ENCODE measurements at regions not wholly inside any gene's neighbourhood (a gene's known extent, or its start where the extent isn't known, plus 50 kb on each side); places are given as distances from the start of the nearest gene placed in this dataset.

DNA sequence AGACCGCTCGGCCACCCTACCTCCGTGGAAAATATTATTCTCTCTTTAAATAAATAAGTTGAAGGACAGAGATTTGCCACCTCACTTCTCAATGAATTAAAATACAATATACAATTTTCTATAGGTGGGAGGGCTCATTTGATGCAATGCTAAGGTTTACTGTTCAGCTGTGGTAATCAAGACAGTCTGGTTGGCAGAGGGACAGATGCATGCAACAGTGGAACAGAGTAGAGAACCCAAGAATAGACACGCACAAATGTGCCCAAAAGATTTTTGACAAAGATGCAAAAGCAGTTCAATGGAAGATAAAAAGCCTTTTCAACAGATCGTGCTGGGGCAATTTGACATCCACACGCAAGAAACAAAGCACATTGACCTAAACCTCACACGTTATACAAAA is 145.2 kb downstream of the CEBPB start:
- H3K4me3 ChIP-seq (ENCODE audit: low read depth, poor library complexity, severe bottlenecking) = no peak overlapping the region
- no peak for TF ChIP-seq POLR2A (IDR thresholded peaks at IDR 0.05)
- TF ChIP-seq, protein P1, sequence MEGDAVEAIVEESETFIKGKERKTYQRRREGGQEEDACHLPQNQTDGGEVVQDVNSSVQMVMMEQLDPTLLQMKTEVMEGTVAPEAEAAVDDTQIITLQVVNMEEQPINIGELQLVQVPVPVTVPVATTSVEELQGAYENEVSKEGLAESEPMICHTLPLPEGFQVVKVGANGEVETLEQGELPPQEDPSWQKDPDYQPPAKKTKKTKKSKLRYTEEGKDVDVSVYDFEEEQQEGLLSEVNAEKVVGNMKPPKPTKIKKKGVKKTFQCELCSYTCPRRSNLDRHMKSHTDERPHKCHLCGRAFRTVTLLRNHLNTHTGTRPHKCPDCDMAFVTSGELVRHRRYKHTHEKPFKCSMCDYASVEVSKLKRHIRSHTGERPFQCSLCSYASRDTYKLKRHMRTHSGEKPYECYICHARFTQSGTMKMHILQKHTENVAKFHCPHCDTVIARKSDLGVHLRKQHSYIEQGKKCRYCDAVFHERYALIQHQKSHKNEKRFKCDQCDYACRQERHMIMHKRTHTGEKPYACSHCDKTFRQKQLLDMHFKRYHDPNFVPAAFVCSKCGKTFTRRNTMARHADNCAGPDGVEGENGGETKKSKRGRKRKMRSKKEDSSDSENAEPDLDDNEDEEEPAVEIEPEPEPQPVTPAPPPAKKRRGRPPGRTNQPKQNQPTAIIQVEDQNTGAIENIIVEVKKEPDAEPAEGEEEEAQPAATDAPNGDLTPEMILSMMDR (IDR thresholded peaks at IDR 0.05) = no peak
- DNase-seq (ENCODE audit: low spot score in 2 of 2) = peak; percentile 25 to 84
- intact Hi-C loops (cut with DNase I; ENCODE audit: low total_unique reads) = no loop called here
- 67 to 71% methylated on average over 7 of the region's 7 CpGs for WGBS, 2 donors

DNA sequence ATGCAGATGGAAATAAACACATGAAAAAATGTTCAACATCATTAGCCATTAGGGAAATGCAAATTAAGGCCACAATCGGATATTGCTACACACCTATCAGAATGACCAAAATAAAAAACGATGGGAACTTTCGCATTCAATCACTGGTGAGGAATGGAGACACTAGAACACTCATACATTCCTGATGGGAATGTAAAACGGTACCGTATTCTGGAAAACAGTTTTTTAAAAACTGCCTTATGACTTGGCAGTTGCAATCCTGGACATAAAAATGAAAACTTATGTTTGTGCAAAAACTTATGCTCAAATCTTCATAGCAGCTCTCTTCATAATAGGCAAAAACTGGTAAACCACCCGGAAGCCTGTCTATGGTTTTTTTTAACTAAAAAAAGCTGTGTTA is 146.0 kb downstream of the CEBPB start:
- no peak for TF ChIP-seq POLR2A (IDR thresholded peaks at IDR 0.05)
- TF ChIP-seq, protein P1 (IDR thresholded peaks at IDR 0.05) = no peak
- WGBS, 2 donors = 62 to 68% methylated on average over 6 of the region's 6 CpGs
- no peak overlapping the region for H3K4me3 ChIP-seq (ENCODE audit: low read depth, poor library complexity, severe bottlenecking)
- intact Hi-C loops (cut with DNase I; ENCODE audit: low total_unique reads) = no loop called here
- DNase-seq (ENCODE audit: low spot score in 2 of 2) = no peak

DNA sequence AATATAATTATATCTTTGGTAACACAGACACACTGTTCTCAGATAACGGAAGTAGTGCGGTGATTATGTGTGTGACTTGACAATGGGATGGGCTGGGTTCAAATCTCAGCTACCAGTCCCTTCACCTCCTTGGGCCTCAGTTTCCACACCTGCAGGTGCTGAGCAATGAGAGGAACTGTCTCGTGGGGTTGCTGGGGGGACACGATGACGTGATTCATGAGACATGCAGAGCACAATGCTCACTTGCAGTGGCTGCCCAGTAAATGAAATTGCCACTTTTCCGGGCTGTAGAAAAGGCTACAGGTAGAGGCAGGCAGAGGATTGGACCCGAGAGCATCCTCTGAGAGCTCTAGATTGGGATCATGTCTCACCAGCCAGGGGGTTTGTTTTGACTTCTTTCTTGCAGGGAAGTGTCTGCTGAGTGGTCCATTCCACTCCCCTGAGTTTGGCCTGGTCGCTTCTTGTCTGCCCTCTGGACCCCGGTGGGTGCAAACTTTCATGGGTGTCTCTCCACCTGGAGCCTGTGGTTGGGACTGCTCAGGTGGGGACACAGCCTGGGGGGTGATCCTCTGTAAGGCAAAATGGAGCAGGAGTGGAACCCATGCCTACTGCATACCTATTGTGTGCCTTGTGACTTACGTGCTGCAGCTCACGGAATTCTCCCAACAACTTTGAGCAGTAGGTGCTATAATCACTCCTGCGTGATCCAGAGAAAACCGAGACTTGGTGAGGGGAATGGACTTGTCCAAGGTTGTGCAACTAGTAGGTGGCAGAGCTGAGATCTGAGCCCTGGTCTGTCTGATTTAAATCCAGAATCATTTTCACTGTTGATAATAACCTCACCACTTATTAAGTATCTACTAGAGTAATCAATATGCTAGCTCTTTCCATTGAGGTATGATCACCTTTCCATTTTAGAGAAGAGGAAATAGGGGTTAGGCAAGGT is 147.2 kb downstream of the CEBPB start:
- TF ChIP-seq, protein P1 (IDR thresholded peaks at IDR 0.05) = no peak
- no peak for TF ChIP-seq POLR2A (IDR thresholded peaks at IDR 0.05)
- no peak overlapping the region for H3K4me3 ChIP-seq (ENCODE audit: low read depth, poor library complexity, severe bottlenecking)
- WGBS, 2 donors = 90 to 92% methylated on average over 13 of the region's 13 CpGs
- peak in 1 of 2 donors; percentile 78 for DNase-seq (ENCODE audit: low spot score in 2 of 2)
- intact Hi-C loops (cut with DNase I; ENCODE audit: low total_unique reads) = no loop called here

DNA sequence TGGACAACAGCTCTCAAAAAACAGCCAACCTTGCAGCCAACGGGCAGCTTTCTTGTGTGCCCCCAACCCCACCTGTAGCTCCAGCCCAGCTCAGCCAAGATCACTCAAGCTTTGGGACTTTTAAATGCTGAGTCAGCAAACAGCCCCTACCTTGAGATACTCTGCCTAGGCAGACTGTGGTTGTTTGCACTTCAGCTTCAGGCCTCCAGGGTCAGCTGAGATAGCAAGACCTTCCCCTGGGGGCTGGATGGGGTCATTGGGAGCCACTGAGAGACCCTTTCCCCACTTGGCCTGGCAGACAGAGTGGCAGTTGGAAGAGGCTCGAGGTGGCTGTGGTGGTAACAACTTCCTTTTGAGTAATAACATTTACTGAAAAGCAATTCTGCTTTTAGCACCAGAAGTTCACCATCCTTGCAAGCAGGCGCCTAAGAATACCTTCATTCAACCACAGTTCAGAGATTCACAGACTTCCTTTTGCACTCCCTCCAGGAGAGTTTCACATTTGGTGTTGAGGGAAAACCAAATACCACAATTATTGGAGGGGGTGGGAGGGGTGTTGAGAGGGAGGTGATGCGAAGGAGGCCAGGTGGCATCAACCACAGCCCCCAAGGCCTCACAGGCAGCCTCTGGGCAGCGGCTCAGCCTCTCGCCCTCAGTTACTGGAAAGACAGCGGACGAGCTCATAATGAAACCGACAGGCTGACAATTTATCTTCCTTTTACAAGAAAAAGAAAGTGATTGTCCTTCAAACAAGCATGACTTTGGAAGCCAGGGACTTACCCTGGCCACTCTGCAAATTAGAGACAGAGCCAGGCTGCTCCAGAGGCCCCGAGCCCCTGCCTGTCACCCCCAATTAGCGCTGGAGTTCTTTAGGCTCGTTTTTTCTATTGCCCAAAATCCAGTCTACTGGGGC is 148.1 kb downstream of the CEBPB start:
- no peak overlapping the region for H3K4me3 ChIP-seq (ENCODE audit: low read depth, poor library complexity, severe bottlenecking)
- peak; percentile 15 to 86 for DNase-seq (ENCODE audit: low spot score in 2 of 2)
- WGBS, 2 donors = 44 to 63% methylated on average over 12 of the region's 12 CpGs

DNA sequence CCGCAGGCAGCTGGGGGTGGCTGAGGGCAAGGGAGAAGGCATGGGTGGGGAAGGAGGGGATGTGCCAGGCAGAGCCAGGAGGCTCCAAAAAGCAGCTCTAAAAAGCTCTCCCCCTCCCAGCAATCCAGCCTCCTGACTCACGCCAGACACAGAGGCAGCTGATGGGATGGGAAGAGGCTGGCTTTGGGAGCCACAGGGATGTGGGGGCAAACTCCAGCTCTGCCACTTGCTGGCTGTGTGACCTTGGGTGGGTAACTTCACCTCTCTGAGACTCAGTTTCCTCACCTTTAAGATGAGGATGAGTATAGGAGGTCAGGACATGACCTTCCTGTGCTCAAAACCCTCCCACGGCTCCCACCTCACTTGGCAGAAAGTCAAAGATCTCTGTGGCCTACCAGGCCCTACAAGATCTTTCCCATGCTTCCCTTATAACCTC is 148.9 kb downstream of the CEBPB start:
- no peak overlapping the region for H3K4me3 ChIP-seq (ENCODE audit: low read depth, poor library complexity, severe bottlenecking)
- intact Hi-C loops (cut with DNase I; ENCODE audit: low total_unique reads) = no loop called here
- DNase-seq (ENCODE audit: low spot score in 2 of 2) = peak; percentile 19 to 90
- 42 to 53% methylated on average over 3 of the region's 3 CpGs for WGBS, 2 donors
- TF ChIP-seq POLR2A (IDR thresholded peaks at IDR 0.05) = no peak
- TF ChIP-seq, protein P1 (IDR thresholded peaks at IDR 0.05) = no peak

More for the DNA sequence above, 148.1 kb downstream of the CEBPB start:
- intact Hi-C loops (cut with DNase I; ENCODE audit: low total_unique reads) = no loop called here
- no peak for TF ChIP-seq POLR2A (IDR thresholded peaks at IDR 0.05)
- TF ChIP-seq, protein P1 (IDR thresholded peaks at IDR 0.05) = no peak

Measured in lower leg skin (tissue), 4 donors.